AG08395 (cell line): ENCODE measurements at regions not wholly inside any gene's neighbourhood (a gene's known extent, or its start where the extent isn't known, plus 50 kb on each side); places are given as distances from the start of the nearest gene placed in this dataset.
A peak's percentile ranks its signal among the peaks of the same experiment; 100 is the strongest.
"Not testable (repeated sequence)": the region's sequence is repeated elsewhere in the genome, so short reads cannot be mapped to it uniquely, and the experiment has no call there.

Experiments
- DNase-seq: peaks from one replicate; pipeline ENCODE4 v3.0.0; 2012; ENCODE audit warnings: mixed read lengths, low spot score

- DNase-seq = peak; percentile 49
These were observed 76.0 kb upstream of the GRK3 start for GRCh38 chr22:25488244-25489020.

DNA sequence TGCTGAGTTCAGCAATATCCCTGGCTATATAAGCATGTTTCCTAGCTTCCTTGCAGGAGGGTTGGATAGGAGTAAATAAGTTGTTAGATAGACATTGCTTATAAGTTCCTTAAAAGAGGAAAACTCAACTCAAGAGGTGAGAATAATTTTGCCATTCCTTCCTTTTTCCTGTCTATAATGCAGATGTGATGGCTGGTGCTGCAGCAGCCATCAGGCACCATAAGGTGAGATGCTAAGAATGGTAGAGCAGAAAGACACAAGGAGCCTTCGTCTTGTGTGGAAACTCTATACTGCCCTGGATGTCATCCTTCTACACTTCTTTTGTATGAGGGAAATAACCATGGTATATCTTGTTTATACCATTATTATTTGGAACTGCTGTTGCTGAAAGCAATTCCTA lies 74.5 kb upstream of the GRK3 start:
- no peak for DNase-seq

DNA sequence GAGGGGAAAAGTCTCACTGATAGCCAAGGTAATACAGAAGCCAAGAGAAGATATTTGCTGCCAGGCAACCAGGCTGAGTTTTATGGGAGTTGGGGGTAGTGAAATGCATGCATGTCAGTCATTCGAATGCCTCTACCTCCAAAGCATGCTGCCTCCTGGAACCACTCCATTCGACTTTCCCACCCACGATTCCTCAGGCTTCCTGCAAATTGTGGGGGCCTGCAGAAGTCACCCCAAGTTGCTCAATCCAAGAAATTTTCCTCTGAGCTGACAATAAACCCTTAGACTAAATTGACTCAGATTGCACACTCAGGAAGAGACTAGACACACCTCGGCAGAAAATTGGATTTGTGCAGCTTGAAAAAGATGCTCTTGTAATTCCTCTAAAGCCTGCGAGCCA lies 73.6 kb upstream of the GRK3 start:
- DNase-seq = no peak

- no peak for DNase-seq
These were observed 72.3 kb upstream of the GRK3 start for GRCh38 chr22:25492162-25492561.

GRCh38 chr22:25492841-25493734 lies 71.4 kb upstream of the GRK3 start:
- DNase-seq = no peak

GRCh38 chr22:25493794-25494193 lies 70.7 kb upstream of the GRK3 start:
- DNase-seq = no peak

DNA sequence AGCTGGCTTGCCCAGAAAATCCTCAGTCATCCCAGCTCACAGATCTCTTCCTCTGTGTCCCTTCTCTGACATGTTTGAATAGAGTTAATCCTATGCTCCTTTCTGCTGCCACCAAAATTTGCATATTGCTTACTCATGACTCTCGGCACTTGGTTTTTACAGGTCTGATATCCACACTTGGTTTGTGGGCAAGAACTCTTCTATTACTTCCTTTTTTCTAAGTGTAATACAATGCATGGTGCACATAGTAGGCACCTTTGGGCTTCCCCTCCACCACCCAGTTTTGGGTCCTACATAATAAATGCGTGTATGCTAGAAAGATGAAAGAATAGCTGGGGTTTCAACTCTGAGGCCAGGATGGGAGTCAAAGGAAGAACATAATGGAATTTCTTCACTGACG lies 69.7 kb upstream of the GRK3 start:
- no peak for DNase-seq

DNA sequence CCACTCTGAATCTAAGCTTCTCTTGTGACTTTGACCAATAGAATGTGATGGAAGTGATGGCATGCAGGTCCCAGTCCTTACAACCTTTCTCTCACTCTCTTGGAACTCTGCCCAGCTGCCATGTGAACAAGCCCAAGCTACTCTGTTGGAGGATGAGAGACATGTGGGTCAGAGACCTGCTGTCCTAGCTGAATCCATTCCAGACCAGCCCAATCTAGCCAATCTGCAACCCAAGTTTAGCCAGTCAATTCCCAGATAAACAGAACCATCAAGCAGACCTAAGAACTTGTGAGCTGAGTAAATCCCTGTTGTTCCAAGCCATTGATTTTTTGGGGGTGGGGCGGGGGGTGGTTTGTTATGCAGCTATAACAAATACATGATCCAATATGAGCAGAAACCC lies 69.2 kb upstream of the GRK3 start:
- no peak for DNase-seq

DNA sequence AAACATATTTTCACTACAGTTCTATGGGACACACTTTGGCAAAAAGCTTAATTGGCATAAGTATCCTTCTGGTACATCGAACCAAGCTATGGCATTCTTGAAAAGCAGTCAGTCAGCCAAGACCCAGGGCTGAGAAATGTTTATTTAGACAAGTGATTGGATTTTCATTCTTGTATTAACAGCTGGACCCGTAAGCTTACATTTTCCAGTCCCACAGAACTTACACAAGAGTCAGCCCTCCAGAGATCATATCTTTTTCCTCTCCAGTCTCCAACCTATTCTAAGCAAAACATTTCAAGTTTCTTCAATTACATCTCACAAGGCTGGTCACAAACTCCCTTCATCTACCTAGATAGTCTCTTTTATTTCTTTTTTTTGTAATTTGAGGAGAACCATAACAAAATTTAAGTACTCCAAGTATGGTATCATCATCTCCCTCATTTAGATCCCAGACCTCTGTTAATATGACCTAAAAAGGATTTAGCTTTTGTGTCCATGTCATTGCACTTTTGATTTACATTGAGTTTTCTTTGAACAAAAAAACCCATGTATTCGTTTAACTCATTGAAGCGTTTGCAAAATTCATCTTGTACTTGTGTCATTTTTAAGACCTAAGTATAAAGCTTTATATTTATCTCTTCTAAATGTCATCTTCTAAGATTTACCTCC lies 67.9 kb upstream of the GRK3 start:
- DNase-seq = no peak

DNA sequence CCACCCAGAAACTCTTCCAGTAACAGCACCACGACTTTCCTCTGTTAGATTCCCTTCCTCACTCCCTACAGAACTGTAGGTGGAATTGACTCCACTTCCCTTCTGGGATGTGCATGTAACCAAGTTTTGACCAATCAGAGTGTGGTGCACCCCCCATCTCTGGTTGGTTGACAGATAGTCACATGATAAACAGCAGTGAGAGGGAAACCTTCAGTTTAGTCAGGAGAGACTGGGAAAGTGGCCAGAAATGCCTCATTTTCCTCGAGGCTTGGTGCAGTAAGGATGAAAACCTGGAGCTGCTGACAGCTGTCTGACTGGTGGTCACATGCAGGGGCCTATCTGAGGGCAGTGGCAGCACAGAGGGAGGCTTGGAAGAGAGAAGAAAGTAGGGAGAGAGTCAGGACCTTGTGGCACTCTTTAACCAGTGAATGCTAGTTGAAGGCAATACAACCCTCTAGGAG lies 67.3 kb upstream of the GRK3 start:
- peak; percentile 26 for DNase-seq

- no peak for DNase-seq
These were observed 66.8 kb upstream of the GRK3 start for GRCh38 chr22:25497716-25498115.

GRCh38 chr22:25500671-25501070 lies 63.8 kb upstream of the GRK3 start:
- not testable (repeated sequence) for DNase-seq

DNA sequence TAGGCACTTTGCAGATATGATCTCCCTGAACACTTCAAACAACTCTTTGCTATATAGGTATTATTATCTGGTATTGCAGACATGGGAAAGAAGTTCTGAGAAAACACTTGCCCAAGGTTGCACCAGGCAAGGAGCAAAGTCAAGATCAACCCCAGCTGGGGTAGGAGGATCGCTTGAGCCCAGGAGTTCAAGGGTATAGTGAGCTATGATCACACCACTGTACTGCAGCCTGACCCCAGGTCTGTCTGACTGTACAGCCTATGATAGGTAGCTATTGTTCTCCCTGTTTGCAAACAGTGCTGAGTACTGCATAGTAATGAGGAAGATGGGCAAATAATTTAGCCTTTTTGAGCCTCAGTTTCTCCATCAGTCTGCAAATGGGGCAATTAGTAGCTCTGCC lies 60.5 kb upstream of the GRK3 start:
- not testable (repeated sequence) for DNase-seq

DNA sequence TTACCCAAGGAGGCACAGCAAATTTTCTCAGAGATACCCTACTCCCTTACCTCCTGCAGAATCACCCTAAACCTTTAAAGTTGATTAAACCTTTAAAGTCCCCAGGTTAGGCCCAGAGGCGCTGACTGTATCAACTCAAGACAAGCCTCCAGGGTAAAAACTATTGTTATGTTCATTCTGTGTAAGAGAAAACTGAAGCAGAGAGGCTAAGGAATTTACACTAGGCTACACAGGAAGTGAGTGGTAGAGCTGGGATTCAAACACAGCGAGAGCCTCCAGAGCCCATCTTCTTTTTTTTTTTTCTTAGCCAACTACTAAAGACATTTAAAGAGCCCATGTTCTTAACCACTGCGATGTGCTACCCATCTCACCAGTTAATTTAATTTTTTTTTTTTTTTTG lies 56.3 kb upstream of the GRK3 start:
- no peak for DNase-seq

GRCh38 chr22:25508761-25509321 lies 55.6 kb upstream of the GRK3 start:
- no peak for DNase-seq

DNA sequence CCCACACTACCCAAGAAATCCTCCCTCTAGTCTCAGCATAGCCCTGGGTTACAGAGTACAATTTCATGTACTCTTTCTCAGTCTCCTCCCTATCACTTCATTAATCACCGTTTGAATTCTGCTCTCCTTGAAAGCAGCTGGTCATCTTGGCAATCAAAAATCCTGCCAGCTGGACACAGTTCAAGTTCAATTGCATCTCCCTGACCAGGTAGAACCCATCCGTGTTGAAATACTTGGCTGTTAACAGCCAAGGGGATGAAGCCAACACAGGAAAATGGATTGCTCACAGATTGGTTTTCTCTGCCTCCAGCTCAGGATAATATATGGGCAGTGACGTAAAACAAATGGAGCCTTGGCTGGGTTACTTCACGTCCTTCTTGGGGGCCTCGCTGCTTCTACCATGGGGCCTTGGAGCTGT lies 55.1 kb upstream of the GRK3 start:
- DNase-seq = no peak

DNA sequence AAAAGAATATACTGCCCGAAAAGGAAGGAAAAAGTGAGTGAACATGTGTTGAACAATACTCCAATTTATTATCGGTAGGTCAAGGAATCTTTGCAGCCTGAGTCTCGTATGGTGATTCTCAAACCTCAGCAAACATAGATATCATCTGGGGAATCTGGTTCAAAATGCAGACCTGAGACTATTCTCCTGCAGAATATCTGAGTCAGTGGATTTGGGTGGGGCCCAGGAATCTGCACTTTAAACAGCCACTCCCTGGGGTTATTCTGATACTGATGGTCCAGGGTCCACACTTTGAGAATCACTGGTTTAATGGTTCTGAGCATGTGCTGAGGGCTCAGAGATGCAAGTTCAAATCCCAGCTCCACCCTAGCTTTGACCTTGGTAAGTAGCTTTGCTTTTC lies 53.6 kb upstream of the GRK3 start:
- no peak for DNase-seq

DNA sequence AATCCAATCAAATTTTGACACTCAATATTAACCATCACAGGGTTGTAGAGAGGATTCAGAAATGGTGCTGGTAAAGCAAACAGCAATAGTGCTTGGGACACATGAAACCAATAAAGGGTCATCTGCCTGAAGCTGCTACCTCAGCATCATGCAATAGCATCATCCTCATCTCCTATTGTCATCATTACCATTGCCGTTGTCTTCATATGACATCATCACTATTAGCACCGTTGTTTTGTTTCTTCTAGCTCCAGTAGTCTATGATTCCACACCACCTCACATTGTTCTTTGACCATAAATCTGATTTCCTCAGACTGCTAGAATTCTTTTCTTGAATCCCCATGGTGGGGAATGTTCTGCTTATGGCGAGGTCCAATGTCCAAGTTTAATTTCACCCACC lies 52.8 kb upstream of the GRK3 start:
- no peak for DNase-seq

GRCh38 chr22:25514436-25515180 lies 49.9 kb upstream of the GRK3 start:
- no peak for DNase-seq
